GM19395 (cell line): ENCODE measurements at regions not wholly inside any gene's neighbourhood (a gene's known extent, or its start where the extent isn't known, plus 50 kb on each side); places are given as distances from the start of the nearest gene placed in this dataset.

Experiments used
- ATAC-seq: cut with Tn5 transposase; IDR thresholded peaks from one replicate; pipeline ENCODE4 v1.9.1; 2021; ENCODE audit warnings: mild to moderate bottlenecking, moderate library complexity; ENCODE audit not compliant: unreplicated experiment

DNA sequence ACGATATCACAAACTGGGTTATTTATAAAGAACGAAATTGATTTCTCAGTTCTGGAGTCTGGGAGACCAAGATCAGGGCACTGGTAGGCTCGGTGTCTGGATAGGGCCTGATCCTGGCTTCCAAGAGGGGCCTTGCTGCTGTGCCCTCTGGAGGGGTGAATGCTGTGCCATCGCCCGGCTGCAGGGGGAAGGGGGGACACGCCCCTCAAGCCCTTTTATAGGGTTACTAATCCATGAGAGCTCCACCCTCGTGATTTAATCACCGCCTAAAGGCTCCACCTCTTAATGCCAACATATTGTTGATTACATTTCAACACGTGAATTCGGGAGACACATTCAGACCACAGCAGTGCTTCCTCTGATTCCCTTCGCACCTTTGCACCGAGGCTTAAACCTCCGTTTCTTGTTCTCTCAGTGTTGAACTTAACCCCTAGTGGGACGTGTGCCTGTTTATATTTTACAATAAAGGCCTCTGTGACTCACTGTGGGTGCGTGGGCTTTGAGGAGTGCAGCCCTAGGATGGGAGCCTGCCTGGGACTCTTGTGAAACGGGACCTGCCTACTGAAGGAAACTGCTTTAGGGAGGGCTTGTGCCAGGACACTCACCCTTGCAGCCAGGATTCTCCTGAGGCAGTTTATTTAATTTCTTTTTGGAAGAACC lies 52.4 kb upstream of the SPATA13 start:
- ATAC-seq, result no peak

DNA sequence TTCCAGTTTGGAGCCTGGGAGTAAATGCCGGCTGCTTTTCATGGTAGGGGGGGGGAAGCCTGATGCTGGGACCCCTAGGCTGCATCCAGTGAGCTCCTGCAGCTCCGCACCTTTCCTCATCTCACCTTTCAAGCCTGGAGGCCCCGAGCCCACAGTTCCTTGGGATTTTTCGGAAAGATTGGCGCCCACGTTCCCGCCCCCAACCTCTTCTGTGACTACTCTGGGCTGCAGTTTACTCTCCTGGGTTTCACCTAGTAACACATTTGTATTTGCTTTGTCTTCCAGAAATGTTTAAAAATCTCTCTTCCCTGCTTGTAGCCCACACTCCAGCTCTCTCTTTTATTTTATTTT lies 51.9 kb upstream of the SPATA13 start:
- no peak for ATAC-seq

DNA sequence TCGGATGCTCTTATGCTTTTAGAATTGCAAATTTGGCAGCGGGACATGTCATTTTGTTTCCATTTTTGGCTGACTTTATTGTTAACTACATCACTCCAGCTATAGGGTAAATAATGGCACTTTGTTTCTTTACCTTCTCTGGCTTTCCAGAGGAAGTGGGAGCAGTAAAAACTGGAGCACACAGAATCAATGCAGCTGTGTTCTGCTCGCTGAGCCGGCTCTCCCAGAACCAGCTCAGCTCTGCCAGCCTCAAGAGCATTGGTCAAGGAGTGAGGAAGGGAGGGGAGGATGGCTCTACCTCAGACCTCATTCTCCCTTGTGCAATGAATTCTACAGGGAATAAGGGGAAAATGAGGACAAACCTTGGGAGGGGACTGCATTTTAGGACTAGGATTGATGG lies 50.5 kb upstream of the SPATA13 start:
- no peak for ATAC-seq
